Tibial artery (tissue), 4 donors: ENCODE measurements at regions not wholly inside any gene's neighbourhood (a gene's known extent, or its start where the extent isn't known, plus 50 kb on each side); places are given as distances from the start of the nearest gene placed in this dataset.

Experiments
- DNase-seq, 2 donors: peaks; one replicate each; pipeline ENCODE4 v3.0.0-alpha.2; 2019
- H3K27ac ChIP-seq, 2 donors: fragments of 200-600 bp; sonication (generic) in 1 of 2; 1 replicate in 1 of 2; 2 replicates in 1 of 2; pipeline ENCODE4 v1.5.1; 2018 to 2019; ENCODE audit warnings: mild to moderate bottlenecking in 1 of 2
- H3K27me3 ChIP-seq, 2 donors: fragments of 200-600 bp; sonication (generic) in 1 of 2; one replicate each; pipeline versions ENCODE4 v1.5.1 to v1.6.0; 2016 to 2019
- H3K36me3 ChIP-seq, 3 donors: fragments of 200-600 bp; sonication (generic) in 2 of 3; one replicate each; pipeline ENCODE4 v1.5.1; 2016 to 2019; ENCODE audit warnings: mild to moderate bottlenecking in 2 of 3
- H3K4me1 ChIP-seq, 4 donors: fragments of 200-600 bp; sonication (generic) in 2 of 4; 1 replicate in 3 of 4; 2 replicates in 1 of 4; pipeline ENCODE4 v1.5.1; 2016 to 2019
- H3K4me3 ChIP-seq, 2 donors: fragments of 200-600 bp; sonication (generic) in 1 of 2; 1 replicate in 1 of 2; 2 replicates in 1 of 2; pipeline ENCODE4 v1.5.1; 2018 to 2019; ENCODE audit warnings: mild to moderate bottlenecking in 2 of 2
- H3K9me3 ChIP-seq, 3 donors: fragments of 200-600 bp; sonication (generic) in 1 of 3; one replicate each; pipeline ENCODE4 v1.5.1; 2016 to 2019
- CTCF ChIP-seq, 2 experiments: fragments of 200-600 bp in 1 of 2; fragments of 450-650 bp in 1 of 2; IDR thresholded peaks; one replicate each; pipeline ENCODE4 v1.5.1; 2017 to 2019; ENCODE audit warnings: antibody characterized with exemption in 2 of 2, mild to moderate bottlenecking in 1 of 2, moderate library complexity in 1 of 2
- intact Hi-C: fragments of 100-400 bp; cut with DNase I; formaldehyde crosslinking; loops from one replicate; pipeline ENCODE4 v1.15.0; 2023; ENCODE audit warnings: low total_unique reads

- Histone ChIP-seq H3K4me3 (no peak overlapping the region), H3K4me1 (peaks cover 0 to 22% (median 10%) of the 10 kb centered on the region in 4 donors), H3K9me3 (no peaks in the 10 kb centered on the region), H3K27me3 (no peaks in the 10 kb centered on the region), H3K27ac (no peak overlapping the region), H3K36me3 (peaks cover 10 to 15% (median 12%) of the 10 kb centered on the region in 3 donors)
- intact Hi-C loops = no loop called here
- no peak for TF ChIP-seq CTCF (IDR thresholded peaks at IDR 0.05)
- no peak for DNase-seq
Observed at GRCh38 chr11:17150521-17150920, 57.3 kb downstream of the PIK3C2A start.

- peaks cover 19 to 27% (median 26%) of the 10 kb centered on the region in 3 donors for H3K36me3 ChIP-seq
- intact Hi-C loops = no loop called here
- no peak overlapping the region for H3K27ac ChIP-seq
- H3K9me3 ChIP-seq = no peaks in the 10 kb centered on the region
- H3K27me3 ChIP-seq = no peaks in the 10 kb centered on the region
- peaks cover 0 to 11% (median 7%) of the 10 kb centered on the region in 4 donors for H3K4me1 ChIP-seq
- no peak overlapping the region for H3K4me3 ChIP-seq
- no peak for DNase-seq
- TF ChIP-seq CTCF (IDR thresholded peaks at IDR 0.05) = no peak
Observed at GRCh38 chr11:17148536-17148935, 59.2 kb downstream of the PIK3C2A start.

- no peaks in the 10 kb centered on the region for H3K27me3 ChIP-seq
- peaks cover 0 to 6% (median 3%) of the 10 kb centered on the region in 4 donors for H3K4me1 ChIP-seq
- peaks cover 25 to 43% (median 36%) of the 10 kb centered on the region in 3 donors for H3K36me3 ChIP-seq
- H3K9me3 ChIP-seq = no peaks in the 10 kb centered on the region
- TF ChIP-seq CTCF (IDR thresholded peaks at IDR 0.05) = no peak
- no peak for DNase-seq
- intact Hi-C loops = no loop called here
- no peak overlapping the region for H3K27ac ChIP-seq
- no peak overlapping the region for H3K4me3 ChIP-seq
Observed at GRCh38 chr11:17145972-17146371, 61.8 kb downstream of the PIK3C2A start.

- Histone ChIP-seq H3K36me3 (peaks cover 20 to 40% (median 36%) of the 10 kb centered on the region in 3 donors), H3K27me3 (no peaks in the 10 kb centered on the region), H3K4me1 (no peaks in the 10 kb centered on the region), H3K27ac (no peak overlapping the region), H3K9me3 (no peaks in the 10 kb centered on the region), H3K4me3 (no peak overlapping the region)
- DNase-seq = no peak
- TF ChIP-seq CTCF (IDR thresholded peaks at IDR 0.05) = no peak
- intact Hi-C loops = no loop called here
Observed at GRCh38 chr11:17142450-17142849, 65.0 kb upstream of the RPS13 start.

- H3K27me3 ChIP-seq = no peaks in the 10 kb centered on the region
- intact Hi-C loops = no loop called here
Observed at GRCh38 chr11:17141156-17141555, 63.7 kb upstream of the RPS13 start.

More at GRCh38 chr11:17141156-17141555, 63.7 kb upstream of the RPS13 start:
- Histone ChIP-seq H3K9me3 (no peaks in the 10 kb centered on the region), H3K27ac (no peak overlapping the region), H3K36me3 (peaks cover 14 to 39% (median 37%) of the 10 kb centered on the region in 3 donors), H3K4me1 (no peaks in the 10 kb centered on the region), H3K4me3 (no peak overlapping the region)
- no peak for TF ChIP-seq CTCF (IDR thresholded peaks at IDR 0.05)
- no peak for DNase-seq
